ENCODE measurements at regions not wholly inside any gene's neighbourhood (a gene's known extent, or its start where the extent isn't known, plus 50 kb on each side); places are given as distances from the start of the nearest gene placed in this dataset.

DNA sequence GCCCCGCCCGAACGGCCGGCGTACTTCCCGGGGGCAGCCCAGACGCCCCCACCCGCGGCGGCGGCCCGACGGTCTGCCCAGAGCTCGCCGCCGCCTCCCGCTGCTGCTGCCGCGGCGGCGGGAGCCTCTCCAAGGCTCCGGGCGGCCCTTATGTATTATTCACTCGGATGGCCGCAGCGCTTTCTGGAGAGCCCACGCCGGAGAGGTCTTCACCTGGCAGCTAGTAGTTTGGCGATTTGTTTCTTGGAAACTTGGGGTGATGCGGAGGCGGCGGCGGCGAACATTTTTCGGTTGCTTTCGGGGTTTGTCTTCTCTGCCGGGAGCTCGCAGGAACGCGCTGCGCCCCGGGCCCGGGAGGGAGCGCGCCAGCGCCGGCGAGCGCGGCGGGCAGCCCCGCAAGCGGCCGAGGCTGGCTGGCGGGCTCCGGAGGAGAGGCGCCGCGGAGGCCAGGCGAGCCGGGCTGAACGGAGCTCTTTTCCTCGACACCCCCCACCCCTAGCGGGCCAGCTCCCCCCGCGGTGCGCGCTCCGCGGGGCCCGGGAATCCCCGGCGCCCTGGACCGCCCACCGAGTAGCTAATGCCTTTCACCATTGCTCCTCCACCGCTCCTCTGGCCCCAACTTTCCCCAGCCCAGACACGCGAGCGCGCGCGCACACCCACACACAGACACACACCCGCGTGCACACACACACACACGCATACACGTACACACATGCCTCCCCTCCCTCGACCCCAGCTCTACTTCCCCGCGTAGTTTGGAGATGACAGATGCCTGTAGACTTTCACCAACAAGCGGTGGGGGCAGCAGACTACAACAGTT is 113.5 kb downstream of the DHX15 start:
- TF ChIP-seq, protein P1, sequence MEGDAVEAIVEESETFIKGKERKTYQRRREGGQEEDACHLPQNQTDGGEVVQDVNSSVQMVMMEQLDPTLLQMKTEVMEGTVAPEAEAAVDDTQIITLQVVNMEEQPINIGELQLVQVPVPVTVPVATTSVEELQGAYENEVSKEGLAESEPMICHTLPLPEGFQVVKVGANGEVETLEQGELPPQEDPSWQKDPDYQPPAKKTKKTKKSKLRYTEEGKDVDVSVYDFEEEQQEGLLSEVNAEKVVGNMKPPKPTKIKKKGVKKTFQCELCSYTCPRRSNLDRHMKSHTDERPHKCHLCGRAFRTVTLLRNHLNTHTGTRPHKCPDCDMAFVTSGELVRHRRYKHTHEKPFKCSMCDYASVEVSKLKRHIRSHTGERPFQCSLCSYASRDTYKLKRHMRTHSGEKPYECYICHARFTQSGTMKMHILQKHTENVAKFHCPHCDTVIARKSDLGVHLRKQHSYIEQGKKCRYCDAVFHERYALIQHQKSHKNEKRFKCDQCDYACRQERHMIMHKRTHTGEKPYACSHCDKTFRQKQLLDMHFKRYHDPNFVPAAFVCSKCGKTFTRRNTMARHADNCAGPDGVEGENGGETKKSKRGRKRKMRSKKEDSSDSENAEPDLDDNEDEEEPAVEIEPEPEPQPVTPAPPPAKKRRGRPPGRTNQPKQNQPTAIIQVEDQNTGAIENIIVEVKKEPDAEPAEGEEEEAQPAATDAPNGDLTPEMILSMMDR (IDR thresholded peaks at IDR 0.05; ENCODE audit: extremely low read depth, insufficient read depth, missing control alignments): no peak
- peak; percentile 80 for DNase-seq (ENCODE audit: low spot score)
- in situ Hi-C loops (cut with MboI; ENCODE audit: low pct_unique_long_range_greater_than_20kb, low sequenced_read_pairs, unreplicated experiment): no loop called here

GRCh38 chr4:24468071-24468470 is 116.3 kb downstream of the DHX15 start:
- in situ Hi-C loops (cut with MboI; ENCODE audit: low pct_unique_long_range_greater_than_20kb, low sequenced_read_pairs, unreplicated experiment): no loop called here
- no peak for DNase-seq (ENCODE audit: low spot score)

GRCh38 chr4:24464566-24464965 is 119.8 kb downstream of the DHX15 start:
- TF ChIP-seq, protein P1 (IDR thresholded peaks at IDR 0.05; ENCODE audit: extremely low read depth, insufficient read depth, missing control alignments): no peak
- DNase-seq (ENCODE audit: low spot score): no peak
- in situ Hi-C loops (cut with MboI; ENCODE audit: low pct_unique_long_range_greater_than_20kb, low sequenced_read_pairs, unreplicated experiment): no loop called here

More at GRCh38 chr4:24468071-24468470, 116.3 kb downstream of the DHX15 start:
- TF ChIP-seq, protein P1 (IDR thresholded peaks at IDR 0.05; ENCODE audit: extremely low read depth, insufficient read depth, missing control alignments): no peak

DNA sequence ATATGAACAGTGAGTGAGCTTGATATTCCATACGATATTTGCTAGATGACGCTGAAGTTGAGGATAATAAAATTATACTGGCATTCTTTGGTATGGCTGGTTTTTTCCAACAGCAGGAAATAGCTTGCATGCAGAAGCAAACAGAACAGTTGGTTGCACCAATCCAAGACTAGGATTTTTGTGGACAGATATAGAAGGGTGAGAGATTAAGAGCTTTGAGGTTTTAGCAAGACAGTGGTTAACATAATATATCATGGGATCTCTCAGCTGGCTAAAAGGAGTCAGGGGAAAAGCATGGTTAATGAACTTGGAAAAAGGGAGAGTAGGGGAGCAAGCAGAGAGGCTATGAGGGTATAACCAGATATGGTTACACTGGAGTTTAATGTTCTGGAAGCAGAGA is 127.9 kb downstream of the DHX15 start:
- in situ Hi-C loops (cut with MboI; ENCODE audit: low pct_unique_long_range_greater_than_20kb, low sequenced_read_pairs, unreplicated experiment): no loop called here
- no peak for DNase-seq (ENCODE audit: low spot score)
- TF ChIP-seq, protein P1 (IDR thresholded peaks at IDR 0.05; ENCODE audit: extremely low read depth, insufficient read depth, missing control alignments): no peak

GRCh38 chr4:24453951-24454350 is 130.4 kb downstream of the DHX15 start:
- TF ChIP-seq, protein P1 (IDR thresholded peaks at IDR 0.05; ENCODE audit: extremely low read depth, insufficient read depth, missing control alignments): no peak
- DNase-seq (ENCODE audit: low spot score): no peak
- in situ Hi-C loops (cut with MboI; ENCODE audit: low pct_unique_long_range_greater_than_20kb, low sequenced_read_pairs, unreplicated experiment): no loop called here

DNA sequence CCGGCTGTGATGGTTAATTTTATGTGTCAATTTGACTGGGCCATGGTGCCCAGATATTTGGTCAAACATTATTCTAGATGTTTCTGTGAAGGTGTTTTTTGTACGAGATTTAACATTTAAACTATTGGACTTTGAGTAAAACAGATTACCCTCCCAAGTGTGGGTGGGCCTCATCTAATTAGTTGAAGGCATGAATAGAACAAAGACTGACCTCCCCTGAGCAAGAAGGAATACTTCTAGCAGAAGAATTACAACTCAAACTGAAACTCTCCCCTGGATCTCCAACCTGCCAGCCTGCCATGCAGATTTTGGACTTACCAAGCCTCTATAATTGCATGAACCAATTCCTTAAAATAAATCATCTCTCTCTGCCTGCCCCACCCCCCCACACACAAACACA is 132.5 kb downstream of the DHX15 start:
- TF ChIP-seq, protein P1 (IDR thresholded peaks at IDR 0.05; ENCODE audit: extremely low read depth, insufficient read depth, missing control alignments): no peak
- DNase-seq (ENCODE audit: low spot score): no peak
- in situ Hi-C loops (cut with MboI; ENCODE audit: low pct_unique_long_range_greater_than_20kb, low sequenced_read_pairs, unreplicated experiment): no loop called here
